Astrocyte of the cerebellum (primary cell): ENCODE measurements at regions not wholly inside any gene's neighbourhood (a gene's known extent, or its start where the extent isn't known, plus 50 kb on each side); places are given as distances from the start of the nearest gene placed in this dataset.
A peak's percentile ranks its signal among the peaks of the same experiment; 100 is the strongest.

Experiments used
- DNase-seq: peaks from one replicate; pipeline ENCODE4 v3.0.0-alpha.2; 2011; ENCODE audit warnings: low read depth
- H3K4me3 ChIP-seq: 2 replicates; pipeline ENCODE4 v1.5.1; 2011; ENCODE audit warnings: mild to moderate bottlenecking, low read depth, low read length, moderate library complexity
- in situ Hi-C: cut with HindIII; loops from 2 replicates; pipeline ENCODE4 v1.10.0; 2017; ENCODE audit warnings: low sequenced_read_pairs
- TF ChIP-seq, protein P1 (sequence below): IDR thresholded peaks from 2 replicates; pipeline ENCODE4 v1.5.1; 2012; ENCODE audit warnings: low read length, low read depth, moderate library complexity, mild to moderate bottlenecking; ENCODE audit errors: missing control alignments

DNA sequence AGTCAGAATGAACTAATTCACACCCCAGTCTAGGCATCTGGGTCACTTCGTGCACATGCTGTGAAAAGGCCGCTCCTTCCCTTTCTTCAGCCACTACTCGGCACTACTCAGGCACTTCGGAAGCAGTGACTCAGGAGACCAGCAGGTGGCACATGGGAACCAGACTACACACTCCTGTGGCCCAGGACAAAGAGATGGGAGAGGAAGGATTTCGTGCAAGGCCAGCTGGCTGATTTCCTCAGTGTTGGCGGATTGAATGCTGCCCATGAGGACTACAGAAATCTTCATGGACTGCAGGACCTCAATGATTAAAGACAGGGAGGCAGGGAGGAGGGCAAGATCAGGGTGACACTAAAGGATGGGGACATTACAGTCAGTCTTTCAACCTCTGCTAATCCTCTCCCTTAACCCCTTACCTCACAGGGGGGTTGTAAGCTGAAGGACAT is 117.8 kb upstream of the SPACA1 start:
- in situ Hi-C loops, result no loop called here
- DNase-seq, result peak; percentile 76
- H3K4me3 ChIP-seq, result no peak overlapping the region
- TF ChIP-seq, protein P1, sequence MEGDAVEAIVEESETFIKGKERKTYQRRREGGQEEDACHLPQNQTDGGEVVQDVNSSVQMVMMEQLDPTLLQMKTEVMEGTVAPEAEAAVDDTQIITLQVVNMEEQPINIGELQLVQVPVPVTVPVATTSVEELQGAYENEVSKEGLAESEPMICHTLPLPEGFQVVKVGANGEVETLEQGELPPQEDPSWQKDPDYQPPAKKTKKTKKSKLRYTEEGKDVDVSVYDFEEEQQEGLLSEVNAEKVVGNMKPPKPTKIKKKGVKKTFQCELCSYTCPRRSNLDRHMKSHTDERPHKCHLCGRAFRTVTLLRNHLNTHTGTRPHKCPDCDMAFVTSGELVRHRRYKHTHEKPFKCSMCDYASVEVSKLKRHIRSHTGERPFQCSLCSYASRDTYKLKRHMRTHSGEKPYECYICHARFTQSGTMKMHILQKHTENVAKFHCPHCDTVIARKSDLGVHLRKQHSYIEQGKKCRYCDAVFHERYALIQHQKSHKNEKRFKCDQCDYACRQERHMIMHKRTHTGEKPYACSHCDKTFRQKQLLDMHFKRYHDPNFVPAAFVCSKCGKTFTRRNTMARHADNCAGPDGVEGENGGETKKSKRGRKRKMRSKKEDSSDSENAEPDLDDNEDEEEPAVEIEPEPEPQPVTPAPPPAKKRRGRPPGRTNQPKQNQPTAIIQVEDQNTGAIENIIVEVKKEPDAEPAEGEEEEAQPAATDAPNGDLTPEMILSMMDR, result peak; percentile 92

DNA sequence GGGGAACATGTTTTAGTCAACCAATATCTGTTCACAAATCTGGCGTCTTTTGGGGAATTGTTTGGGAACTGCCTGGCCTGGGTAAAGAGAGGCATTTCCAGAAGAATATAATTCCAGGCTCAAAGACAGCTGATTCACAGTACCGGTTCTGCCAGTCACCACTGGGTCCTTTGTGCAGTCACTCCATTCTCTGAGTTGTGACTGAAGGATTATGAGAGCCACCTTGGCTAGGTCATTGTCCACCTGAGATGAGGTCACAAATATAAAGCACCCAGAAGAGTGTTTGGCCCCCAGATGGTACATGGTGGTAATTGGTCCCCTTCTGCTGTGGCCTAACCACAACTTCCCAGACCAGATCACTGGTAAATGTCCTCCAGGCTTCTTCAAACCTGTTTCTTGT is 121.0 kb upstream of the SPACA1 start:
- H3K4me3 ChIP-seq, result no peak overlapping the region
- in situ Hi-C loops, result no loop called here
- TF ChIP-seq, protein P1, result no peak
- no peak for DNase-seq

DNA sequence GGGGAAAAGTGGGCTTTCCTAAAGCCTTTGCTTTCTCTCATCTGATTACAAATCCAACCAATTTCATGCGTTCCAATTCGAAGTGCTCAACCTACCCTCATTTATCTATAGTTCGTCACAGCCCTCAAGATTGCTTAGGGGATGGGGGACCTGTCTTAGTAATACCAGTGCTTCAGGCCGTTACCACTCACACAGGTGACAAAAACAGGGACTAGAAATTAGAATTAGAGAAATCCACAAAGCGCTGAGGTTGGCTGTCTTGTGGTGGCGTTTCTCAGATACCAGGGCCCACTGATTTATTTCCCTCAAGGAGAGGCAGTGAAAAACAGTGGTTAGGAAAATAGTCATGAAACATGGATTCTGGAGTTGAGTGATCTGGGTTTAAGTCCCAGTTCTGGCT is 121.6 kb upstream of the SPACA1 start:
- in situ Hi-C loops, result no loop called here
- no peak for DNase-seq
- H3K4me3 ChIP-seq, result no peak overlapping the region
- TF ChIP-seq, protein P1, result no peak

DNA sequence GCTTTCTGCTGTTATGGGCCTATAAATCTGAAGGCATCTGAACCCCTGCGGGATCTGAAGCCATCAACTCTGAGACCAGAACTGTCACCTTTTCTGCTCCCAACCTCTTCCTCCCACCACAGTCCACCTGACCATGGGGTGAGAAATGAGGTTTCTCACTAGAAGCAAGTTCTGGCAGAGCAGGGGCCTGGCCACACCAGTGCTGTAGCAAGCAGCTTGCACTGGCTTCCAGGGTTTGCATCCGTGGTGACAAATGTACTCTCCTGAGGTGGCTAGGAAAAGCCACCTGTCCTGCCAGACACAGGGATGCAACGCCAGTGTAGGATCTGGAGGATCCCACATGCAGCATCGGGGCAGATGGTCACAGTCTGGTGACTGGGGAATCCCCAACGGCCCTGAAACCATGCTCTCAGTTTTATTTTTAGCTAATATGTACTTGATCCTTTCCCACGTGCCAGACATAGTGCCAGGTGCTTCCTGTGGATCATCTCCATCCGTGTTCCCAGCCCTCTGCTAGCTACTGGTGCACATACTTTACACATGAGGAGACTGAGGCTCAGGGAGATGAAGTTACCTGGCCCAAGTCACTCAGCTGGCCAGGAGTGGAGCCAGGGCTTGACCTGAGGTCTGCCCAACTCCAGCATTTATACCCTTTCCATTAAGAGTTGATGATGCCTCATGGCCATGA is 122.1 kb upstream of the SPACA1 start:
- H3K4me3 ChIP-seq, result no peak overlapping the region
- TF ChIP-seq, protein P1, result no peak
- in situ Hi-C loops, result no loop called here
- DNase-seq, result no peak

DNA sequence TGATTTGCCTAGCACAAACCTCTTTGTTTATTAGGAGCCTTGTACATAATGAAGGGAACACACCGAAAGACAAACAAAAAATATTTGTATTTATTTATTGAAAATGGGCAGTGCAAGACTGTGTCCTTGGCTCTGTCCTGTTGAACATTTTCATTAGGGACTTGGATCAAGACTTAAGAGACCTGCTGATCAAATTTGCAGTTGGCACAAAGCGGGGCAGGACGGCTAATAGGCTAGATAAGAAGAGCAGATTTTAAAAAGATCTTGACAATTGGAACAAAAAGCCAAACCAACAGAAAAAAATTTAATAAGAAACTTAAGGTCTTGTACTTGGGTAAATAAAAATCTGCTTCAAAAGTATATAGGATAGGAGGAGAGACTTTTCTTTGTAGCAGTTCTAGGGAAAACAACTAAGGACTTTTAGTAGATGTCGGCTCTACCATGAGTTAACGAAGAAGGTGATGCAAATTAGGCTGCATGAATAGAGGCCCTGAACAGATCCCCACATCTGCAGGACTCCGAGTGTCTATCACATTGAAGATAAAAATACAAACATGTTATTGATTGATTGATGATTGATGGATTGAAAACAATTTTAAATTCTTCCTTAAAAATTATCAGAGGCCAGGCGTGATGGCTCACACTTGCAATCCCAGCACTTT is 124.1 kb upstream of the SPACA1 start:
- no peak overlapping the region for H3K4me3 ChIP-seq
- TF ChIP-seq, protein P1, result no peak
- DNase-seq, result no peak
- in situ Hi-C loops, result no loop called here

DNA sequence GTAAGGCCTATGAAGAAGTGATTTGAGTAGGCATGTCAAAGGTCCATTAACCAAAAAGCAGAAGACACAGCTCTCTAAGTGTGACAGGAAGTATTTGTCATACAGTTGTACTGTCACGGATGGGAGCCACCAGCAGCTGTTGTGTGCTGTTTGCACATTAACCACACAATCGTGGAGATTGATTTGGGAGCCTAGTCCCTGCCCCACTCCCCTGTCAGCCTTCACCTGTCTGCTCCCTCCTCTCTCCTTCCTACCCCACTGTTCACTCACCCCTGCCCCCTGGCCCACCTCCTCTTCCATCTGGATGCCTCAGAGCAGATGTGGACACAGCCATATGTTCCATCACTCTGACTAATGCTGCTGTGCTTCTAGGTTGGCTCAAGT is 124.7 kb upstream of the SPACA1 start:
- in situ Hi-C loops, result no loop called here
- DNase-seq, result no peak
- TF ChIP-seq, protein P1, result no peak
- H3K4me3 ChIP-seq, result no peak overlapping the region
